Loucy (cell line): ENCODE measurements at regions not wholly inside any gene's neighbourhood (a gene's known extent, or its start where the extent isn't known, plus 50 kb on each side); places are given as distances from the start of the nearest gene placed in this dataset.

ENCODE experiments used
- CTCF ChIP-seq: fragments of 200-600 bp; sonication (generic); conservative IDR thresholded peaks from 2 replicates; pipeline ENCODE4 v1.5.1; 2014; ENCODE audit warnings: mild to moderate bottlenecking, antibody characterized with exemption, low read length
- EZH2phosphoT487 ChIP-seq: fragments of 200-600 bp; IDR thresholded peaks from 2 replicates; pipeline ENCODE4 v1.6.1; 2018; ENCODE audit warnings: antibody characterized with exemption, mild to moderate bottlenecking, moderate library complexity, borderline replicate concordance

GRCh38 chr5:117682416-117682815 lies 1107.8 kb upstream of the SEMA6A start:
- TF ChIP-seq CTCF = no peak
- no peak for TF ChIP-seq EZH2phosphoT487
